Kidney tubule cell (primary cell): ENCODE measurements at regions not wholly inside any gene's neighbourhood (a gene's known extent, or its start where the extent isn't known, plus 50 kb on each side); places are given as distances from the start of the nearest gene placed in this dataset.

ENCODE experiments used
- DNase-seq: peaks from one replicate; pipeline ENCODE4 v3.0.0-alpha.2; 2018; ENCODE audit warnings: low spot score

DNA sequence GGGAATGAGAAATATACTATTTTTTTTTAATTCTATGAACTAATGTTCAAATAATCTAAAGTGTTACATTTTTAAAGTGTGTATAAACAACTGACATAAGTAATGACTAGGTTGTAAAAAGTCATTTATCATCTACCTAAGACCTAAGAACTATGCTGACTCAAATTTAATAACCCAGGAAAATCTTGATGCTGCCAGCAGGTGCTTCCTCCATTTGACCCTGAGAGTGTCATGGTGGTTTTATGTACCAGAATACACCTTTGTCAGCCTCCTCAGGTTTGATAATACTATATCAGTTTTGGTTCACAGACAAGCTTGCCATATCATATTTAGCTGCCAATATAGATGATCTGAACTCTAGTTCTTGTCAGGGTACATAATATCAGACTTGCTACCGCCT lies 1151.2 kb downstream of the PCDH17 start:
- DNase-seq = no peak

- no peak for DNase-seq
Measured at GRCh38 chr13:58792854-58793253, 1161.3 kb downstream of the PCDH17 start.

DNA sequence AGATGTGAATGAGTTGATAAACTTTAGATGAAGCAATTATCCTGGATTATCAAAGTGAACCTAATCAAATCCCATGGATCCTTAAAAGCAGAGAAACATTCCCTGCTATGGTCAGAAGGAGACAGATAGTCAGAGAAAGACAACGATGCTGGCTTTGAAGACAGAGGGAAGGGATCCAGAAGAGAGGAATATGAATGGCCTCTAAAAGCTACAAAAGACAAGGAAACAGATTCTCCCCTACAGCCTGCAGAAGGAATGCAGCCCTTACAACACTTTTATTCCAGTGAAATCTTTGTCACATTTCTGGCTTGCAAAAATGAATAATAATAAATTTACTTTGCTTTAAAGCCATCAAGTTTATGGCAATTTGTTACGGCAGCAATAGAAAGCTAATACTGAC lies 1164.2 kb downstream of the PCDH17 start:
- no peak for DNase-seq

- no peak for DNase-seq
Measured at GRCh38 chr13:58804832-58805231, 1173.3 kb downstream of the PCDH17 start.

DNA sequence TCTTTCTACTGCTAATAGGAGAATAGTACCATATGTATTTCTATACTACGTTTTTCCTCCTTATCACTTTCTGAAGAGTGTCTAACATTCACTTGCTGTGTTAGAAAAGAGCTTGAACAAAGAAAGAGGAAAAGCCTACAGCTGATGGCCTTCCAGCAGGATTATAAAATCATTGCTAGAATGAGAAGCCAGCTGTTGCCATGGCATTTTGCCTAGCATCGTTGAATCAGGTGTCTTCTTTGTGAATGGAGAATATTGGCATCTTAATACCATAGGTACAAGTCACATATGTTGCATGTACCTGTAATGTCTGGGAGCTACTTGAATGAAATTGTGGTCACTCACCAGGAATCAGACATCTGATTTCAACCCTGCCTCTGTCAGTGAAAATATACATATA lies 1174.9 kb downstream of the PCDH17 start:
- DNase-seq = no peak

DNA sequence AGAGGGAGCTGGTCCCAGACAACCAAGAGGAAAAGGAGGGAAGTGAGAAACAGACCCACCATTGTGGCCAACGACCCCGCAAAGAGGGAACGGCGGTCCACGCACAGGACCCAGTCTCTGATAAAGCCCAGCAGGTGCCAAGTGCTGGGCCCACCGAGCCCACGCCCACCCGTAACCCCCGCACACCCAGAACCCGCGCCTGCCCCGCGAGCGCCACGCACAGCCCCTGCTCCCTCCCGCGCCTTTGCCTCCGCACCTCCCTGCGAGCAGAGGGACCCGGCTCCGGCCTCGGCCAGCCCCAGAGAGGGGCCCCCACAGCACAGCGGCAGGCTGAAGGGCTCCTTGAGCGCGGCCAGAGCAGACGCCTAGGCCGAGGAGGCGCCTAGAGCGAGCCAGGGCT lies 1192.2 kb downstream of the PCDH17 start:
- no peak for DNase-seq

DNA sequence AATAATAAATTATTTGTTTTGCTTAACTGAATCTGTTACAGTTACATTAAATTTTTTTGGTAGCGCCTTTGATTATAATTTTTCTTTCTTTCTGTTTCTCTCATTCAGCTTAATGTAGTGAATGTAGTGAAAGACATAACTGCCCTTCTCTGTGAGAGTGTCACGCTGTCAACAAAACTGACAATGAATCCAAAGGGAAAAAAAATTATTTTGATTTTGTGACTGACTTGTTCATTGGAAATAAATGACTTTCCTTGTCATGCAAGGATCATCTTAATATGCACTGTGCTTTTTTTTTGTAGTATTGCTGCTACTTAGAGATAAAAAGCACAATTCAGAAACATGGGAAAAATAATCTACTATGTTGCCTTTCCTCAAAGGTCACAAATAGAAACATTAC lies 1196.4 kb downstream of the PCDH17 start:
- no peak for DNase-seq

DNA sequence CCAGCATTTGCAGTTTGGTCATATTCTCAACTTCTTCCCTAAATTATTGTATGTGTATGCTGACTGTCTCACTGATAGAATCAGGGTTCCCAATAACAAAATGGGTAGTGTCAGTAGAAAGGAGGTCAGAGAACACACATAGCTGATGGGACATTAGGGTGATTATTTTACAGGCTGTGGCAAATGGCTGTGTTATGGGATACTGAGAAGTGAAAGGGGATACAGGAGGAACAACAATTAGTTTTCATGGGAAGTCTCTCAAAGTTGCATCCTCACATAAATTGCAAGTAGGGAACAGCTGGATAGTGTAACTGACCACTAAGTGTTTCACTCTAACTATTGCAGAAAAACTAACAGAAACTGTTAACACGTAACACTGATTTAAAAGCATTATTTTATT lies 1199.3 kb downstream of the PCDH17 start:
- DNase-seq = no peak

DNA sequence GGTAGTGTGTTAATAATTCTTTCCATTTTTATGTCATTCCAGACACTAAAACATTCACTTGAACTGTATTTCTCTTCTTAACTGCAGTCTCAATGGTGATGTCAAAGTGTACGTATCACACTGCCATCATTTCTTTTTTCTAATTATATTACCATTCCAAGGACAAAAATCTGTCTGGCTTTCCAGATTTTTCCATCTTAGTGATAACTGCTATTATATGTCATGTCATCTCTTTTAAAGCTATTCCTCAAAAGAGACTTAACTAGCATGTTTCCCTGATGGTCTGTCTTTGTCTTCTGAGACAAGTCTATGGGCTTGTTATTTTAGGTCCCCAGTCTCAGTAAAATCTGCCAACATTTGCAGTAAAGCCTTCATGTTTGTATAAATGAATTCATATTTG lies 1207.1 kb downstream of the PCDH17 start:
- DNase-seq = no peak

- no peak for DNase-seq
Measured at GRCh38 chr13:58843071-58843470, 1211.5 kb downstream of the PCDH17 start.

DNA sequence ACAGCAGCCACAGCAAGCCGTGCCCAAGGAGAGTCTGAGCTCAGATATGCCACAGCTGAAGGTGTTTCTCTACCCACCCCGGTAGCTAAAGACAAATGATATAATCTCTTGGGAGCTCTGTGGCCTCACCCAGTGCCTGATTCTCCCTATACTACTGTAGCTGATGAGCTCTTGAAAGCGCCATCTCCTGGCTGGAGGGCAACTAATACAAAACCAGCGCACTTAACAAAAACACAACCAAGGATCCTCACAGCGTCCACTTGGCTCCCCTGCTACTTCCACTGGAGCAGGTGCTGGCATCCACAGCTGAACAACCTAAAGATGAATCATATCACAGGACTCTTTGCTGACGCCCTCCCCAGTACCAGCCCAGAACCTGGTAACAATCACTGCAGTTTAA lies 1212.0 kb downstream of the PCDH17 start:
- DNase-seq = no peak

DNA sequence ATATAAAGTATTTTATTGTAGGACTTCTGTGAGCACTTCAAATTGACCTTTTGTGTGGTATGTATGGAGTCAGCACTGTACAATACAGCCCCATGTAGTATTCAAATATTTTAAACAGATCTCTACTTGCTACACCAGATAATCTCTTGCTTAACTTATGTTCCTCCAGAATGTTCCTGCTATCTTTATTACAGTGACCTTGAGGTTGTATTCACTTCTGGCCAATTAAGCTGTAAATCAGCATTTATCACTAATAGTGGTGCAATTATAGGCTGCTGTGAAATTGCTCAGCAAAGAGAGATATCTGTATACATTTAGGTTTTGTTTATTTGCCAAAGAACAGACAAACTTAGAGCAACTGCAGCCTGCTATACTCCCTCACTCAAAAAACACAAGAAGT lies 1218.6 kb downstream of the PCDH17 start:
- DNase-seq = no peak

- peak; percentile 40 for DNase-seq
Measured at GRCh38 chr13:58852076-58852475, 1220.5 kb downstream of the PCDH17 start.

- DNase-seq = peak; percentile 58
Measured at GRCh38 chr13:58855283-58855682, 1223.7 kb downstream of the PCDH17 start.

DNA sequence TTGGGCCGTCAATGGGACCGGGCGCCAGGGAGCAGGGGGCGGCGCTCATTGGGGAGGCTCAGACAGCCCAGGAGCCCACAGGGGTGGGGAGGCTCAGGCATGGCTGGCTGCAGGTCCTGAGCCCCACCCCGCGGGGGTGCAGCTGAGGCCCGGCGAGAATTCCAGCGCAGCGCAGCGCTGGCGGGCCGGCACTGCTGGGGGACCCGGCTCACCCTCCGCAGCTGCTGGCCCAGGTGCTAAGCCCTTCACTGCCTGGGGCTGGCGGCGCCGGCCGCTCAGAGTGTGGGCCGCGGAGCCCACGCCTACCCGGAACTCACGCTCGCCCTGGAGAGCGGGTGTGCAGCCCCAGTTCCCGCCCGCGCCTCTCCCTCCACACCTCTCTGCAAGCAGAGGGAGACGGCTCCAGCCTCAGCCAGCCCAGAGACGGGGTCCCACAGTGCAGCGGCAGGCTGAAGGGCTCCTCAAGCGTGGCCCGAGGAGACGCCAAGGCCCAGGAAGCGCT lies 1227.4 kb downstream of the PCDH17 start:
- DNase-seq = no peak

DNA sequence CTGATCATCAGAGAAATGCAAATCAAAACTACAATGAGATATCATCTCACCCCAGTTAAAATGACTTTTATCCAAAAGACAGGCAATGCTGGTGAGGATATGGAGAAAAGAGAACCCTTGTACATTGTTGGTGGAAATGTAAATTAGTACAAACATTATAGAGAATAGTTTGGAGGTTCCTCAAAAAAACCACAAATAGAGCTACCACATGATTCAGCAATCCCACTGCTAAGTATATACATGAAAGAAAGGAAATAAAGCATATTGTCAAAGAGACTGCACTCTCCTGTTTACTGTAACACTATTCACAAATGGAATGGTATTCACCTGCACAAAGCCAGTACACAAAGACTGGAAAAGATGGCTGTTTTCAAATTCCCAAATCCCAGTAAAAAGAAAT lies 1233.7 kb downstream of the PCDH17 start:
- no peak for DNase-seq

DNA sequence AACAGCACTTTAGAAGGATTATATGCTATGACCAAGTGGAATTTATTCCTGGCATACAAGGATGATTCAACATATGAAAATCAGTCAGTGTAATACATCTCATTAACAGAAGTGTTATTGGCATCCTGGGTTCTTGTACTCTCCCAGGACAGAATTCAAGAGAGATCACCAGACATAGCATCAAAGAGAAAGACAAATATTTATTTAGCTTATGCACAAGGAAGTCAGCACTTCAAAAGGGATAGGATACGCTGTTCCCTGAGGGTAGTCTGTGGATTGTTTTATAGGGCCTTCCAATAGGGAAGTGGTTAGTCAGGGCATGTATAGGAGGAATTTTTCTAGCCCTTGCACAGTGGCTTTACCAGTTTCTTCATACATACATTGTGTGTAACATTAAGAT lies 1238.0 kb downstream of the PCDH17 start:
- DNase-seq = no peak

DNA sequence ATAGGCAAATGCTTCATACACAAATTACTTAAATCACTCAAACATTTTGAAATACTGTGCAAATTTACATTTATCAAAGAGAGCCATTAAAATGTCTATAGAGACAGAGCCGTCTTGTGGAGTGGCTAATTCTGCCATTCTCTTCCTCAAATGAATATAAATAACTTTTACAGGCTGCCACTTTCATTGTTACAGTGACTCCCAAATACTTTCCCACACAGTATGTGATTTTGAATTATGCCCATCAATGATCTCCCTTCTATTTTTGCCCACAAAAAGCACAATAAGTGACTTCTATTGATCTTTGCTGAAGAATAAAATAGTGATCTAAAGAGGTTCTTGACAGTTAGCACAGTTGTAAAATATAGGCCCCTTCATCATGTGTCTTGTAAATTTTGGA lies 1244.9 kb downstream of the PCDH17 start:
- DNase-seq = no peak

DNA sequence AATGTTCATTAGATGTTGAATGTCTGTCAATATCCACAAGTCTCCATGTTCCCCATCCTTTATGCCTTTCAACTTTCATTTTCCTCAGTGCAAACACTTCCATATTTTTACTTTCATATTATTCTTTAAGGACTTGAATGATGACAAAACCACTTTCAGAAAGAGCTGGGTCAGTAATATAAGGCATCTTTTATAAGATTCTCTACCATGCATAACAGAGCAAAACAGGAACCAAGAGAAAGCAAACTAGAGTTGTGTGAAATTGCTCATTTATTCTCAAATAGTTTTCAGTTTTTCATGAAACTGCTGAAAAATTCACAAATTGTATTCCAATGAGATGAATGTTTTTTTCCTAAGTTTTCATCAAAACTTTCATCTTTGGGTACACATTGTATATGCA lies 1247.6 kb downstream of the PCDH17 start:
- no peak for DNase-seq

DNA sequence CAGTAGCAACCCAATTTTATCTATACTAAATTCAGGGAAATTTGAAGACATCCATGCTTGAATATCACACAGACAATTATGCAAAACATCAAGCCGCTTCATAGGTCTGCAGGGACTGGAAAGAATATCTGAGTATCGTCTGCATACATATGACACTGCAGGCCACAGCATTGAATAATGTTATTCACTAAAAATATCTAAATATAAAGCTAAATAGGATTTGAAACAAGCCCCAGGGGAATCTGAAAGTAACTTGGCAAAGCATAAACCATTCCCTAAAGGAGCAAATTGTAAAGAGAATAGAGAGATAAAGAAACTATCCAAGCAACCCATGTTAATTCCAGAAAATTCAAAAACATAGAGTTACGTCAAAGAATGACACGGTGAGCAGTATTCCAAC lies 1251.0 kb downstream of the PCDH17 start:
- DNase-seq = no peak

GRCh38 chr13:58883405-58883804 lies 1251.9 kb downstream of the PCDH17 start:
- no peak for DNase-seq

DNA sequence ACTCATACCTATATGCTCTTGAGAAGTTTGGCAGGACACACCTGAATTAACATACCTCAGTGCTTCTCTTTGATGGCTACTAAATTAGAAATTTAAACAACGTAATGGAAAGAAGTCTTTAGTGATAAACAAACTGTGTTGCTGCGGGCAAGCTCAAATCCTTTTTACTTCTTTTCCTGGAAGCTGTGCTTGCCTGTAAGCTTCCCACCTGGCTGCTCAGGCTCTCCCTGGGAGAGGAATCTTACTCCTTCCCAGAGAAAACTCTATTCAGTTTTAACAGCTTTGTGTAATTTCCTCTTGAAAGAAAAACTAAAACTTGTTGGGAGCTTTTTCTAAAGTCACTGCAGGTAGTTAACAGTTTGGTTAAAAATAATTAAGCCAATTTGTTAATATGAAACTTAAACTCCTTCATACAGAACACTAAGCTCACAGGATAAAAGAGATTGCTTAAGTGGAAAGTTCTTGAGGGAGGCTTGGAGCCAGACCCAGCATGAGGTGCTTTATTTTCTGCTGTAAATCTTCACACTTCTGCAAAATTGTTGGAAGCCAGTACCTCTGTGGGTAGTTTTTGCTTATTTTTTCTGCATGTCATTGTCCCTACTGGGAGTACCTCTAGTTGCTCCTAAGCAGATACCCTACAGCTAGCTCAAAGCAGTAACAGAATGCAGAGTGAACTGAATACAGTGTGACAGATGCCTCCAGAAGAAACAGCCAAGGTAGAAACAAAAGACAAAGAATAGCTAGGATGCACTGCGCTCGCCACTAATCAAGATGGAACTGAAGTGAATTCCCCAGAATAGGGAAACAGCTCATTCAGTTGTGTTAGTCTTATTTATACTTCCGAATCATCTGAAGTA lies 1253.0 kb downstream of the PCDH17 start:
- no peak for DNase-seq

DNA sequence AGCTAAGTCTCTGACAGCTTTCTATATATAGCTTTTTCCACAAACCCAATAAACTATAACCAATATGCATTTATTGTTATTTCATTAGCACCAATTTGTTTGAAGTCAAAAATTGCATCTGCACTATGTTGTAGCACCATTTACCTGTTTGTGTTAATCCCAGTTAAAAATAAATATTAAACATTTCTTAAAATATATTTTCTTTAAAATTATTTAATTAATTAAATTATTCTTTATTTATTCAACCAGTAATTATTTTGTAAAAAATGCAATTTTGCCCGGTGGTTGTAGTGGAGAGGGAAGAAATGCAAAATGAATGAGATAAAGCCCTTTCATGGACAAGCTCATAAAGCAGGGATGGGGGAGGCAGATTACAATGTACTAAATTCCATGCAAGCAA lies 1257.9 kb downstream of the PCDH17 start:
- no peak for DNase-seq

- DNase-seq = peak; percentile 25
Measured at GRCh38 chr13:58893396-58893795, 1261.9 kb downstream of the PCDH17 start.
